HG03354 (cell line): ENCODE measurements at regions not wholly inside any gene's neighbourhood (a gene's known extent, or its start where the extent isn't known, plus 50 kb on each side); places are given as distances from the start of the nearest gene placed in this dataset.
"Not testable (repeated sequence)": the region's sequence is repeated elsewhere in the genome, so short reads cannot be mapped to it uniquely, and the experiment has no call there.

Source experiments
- ATAC-seq: cut with Tn5 transposase; IDR thresholded peaks from one replicate; pipeline ENCODE4 v1.9.1; 2021; ENCODE audit warnings: mild to moderate bottlenecking; ENCODE audit not compliant: unreplicated experiment, poor library complexity, severe bottlenecking

DNA sequence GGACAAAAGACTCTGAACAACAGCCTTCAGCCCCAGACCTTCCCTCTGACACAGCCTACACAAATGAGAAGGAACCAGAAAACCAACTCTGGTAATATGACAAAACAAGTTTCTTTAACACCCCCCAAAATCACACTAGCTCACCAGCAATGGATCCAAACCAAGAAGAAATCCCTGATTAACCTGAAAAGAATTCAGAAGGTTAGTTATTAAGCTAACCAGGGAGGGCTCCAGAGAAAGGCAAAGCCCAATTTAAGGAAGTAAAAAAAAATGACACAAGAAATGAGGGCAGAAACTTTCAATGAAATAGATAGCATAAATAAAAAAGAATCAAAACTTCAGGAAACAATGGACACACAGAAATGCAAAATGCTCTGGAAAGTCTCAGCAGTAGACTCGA, 224.0 kb downstream of the TRIML1 start:
- no peak for ATAC-seq

DNA sequence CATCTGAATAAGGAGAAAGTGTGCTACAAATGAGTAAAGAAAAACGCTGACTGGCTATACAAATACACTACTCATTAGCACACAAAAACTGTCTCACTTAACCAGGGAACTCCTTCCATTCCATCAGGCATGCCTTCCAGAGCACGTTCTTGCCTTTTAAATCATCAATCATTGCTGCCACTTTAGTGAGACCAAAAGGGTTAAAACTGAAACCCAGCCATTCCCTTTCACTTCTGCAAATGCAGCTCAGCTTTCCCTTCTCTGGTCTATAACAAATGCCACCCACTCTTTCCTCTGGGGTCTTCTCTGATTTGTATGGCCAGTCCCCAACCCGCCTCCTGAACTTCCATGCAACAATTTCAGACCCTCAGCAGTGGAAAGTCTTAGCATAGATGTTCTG, 231.5 kb downstream of the TRIML1 start:
- no peak for ATAC-seq

DNA sequence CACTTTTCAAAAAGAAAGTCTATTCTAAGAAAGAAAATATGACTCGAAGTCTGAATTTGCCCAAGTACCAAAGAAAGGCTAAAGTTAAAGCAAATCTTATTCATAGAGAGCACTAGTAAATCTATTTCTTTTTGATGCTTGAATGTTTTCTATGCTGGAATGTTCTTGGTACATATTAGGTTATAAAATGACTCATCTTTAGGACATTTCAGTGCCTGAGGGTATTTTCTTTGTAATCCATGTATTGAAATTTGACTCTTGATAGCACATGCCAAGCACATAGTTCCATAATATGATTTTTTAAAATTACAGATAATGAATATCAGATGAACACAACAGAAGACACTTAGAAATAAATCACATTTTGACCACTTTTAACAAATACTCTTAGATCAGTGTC, 232.8 kb downstream of the TRIML1 start:
- ATAC-seq, result no peak

DNA sequence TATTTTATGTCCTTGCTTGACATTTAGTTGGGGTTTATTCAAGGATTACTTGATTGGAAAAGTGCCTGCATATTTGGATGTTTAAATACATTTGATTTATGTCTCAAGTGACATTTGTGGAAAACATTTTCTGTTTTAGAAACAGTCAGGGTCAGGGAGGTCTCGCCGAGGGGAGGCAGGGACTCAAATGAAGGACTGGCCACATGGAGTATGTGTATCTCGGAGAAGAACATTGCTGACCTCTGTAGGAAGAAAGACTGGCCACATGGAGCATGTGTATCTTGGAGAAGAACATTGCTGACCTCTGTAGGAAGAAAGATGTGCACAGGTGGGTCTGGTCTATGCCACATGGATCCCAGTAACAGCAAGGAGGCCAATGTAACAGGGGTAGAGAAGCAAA, 233.6 kb downstream of the TRIML1 start:
- ATAC-seq, result no peak

- no peak for ATAC-seq
These were observed 235.6 kb downstream of the TRIML1 start for GRCh38 chr4:188374871-188375270.

- ATAC-seq, result no peak
These were observed 238.6 kb downstream of the TRIML1 start for GRCh38 chr4:188377816-188378215.

DNA sequence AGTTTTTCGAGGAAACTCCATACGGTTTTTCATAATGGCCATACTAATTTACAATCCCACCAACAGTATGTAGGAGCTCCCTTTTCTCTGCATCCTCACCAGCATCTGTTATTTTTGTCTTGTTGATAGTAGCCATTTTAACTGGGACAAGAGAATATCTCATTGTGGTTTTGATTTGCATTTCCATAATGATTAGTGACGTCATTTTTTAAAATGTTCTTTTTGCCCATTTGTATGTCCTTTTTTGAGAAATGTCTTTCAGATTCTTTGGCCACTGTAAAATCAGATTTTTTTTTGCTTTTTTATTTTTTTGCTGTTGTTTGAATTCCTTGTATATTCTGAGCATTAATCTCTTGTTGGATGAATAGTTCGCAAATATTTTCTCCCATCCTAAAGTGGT, 243.9 kb downstream of the TRIML1 start:
- no peak for ATAC-seq

DNA sequence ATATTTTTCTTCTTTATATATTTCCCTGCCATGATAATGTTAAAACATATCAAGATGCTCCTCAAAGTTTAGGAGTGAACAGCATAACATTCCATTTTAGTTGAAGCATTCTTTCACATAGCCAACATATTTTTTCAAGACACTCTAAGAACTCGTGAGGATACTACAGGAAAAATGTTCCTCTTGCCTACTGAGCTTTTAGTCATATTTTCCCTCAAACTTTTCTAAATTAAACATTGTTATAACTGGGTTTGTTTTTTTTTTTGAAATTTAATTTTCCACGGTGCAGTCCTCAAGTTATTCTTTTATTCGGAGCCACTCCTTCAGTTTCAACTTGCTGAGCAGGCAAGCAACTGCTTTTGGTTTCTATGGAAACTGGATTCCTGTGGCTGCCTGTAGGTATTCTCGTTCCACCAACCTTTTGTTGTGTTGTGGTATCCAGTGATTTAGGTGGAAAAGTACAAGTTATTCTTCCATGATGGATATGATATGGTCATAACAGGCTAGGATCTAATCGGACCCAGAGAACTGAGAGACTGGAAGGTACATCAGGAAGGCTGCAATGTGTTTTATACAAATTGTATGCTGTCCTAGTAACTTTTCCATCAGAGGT, 248.0 kb downstream of the TRIML1 start:
- ATAC-seq, result no peak

GRCh38 chr4:188391349-188391748, 252.1 kb downstream of the TRIML1 start:
- not testable (repeated sequence) for ATAC-seq

- no peak for ATAC-seq
These were observed 256.8 kb downstream of the TRIML1 start for GRCh38 chr4:188396037-188396436.

DNA sequence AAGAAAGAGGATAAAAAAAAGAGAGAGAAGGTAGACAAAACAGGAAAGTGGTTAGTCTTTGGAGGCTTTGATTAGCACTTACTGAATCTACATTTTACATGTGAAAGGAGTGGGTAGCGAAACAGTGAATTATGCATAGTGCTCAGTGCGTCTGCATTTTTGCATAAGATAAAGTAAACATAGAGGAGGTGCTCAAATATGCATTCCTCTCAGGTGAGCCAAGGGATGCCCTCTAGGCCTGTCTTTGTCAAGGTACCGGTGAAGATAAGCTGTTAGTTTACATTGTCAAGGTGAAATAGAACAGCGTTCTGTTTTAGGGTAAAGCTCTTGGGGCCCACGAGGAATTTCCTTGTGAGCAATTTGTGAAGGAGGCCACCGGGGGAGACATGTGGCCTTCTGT, 260.6 kb downstream of the TRIML1 start:
- no peak for ATAC-seq

GRCh38 chr4:188400451-188400850, 261.2 kb downstream of the TRIML1 start:
- no peak for ATAC-seq

DNA sequence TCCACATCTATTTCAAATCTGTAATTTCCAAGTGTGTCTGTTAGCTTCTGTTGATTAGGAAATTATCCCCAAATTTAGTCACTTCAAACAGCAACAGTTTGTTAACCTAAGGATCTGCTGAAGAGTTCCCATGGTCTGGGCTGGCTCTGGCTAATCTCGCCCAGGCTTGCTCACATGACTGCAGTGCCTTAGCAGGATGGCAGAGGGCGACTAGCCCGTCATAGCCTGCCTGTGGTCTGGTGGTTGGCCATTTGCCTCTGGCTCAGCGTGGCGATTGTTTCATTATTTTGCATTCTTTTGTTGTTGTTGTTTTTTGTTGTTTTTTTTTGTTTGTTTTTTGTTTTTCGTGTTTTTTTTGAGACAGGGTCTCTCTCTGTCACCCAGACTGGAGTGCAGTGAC, 264.0 kb downstream of the TRIML1 start:
- ATAC-seq, result no peak

- not testable (repeated sequence) for ATAC-seq
These were observed 266.0 kb downstream of the TRIML1 start for GRCh38 chr4:188405071-188405835.

GRCh38 chr4:188408244-188409030, 269.2 kb downstream of the TRIML1 start:
- ATAC-seq, result no peak

- no peak for ATAC-seq
These were observed 270.6 kb downstream of the TRIML1 start for GRCh38 chr4:188409851-188410250.

DNA sequence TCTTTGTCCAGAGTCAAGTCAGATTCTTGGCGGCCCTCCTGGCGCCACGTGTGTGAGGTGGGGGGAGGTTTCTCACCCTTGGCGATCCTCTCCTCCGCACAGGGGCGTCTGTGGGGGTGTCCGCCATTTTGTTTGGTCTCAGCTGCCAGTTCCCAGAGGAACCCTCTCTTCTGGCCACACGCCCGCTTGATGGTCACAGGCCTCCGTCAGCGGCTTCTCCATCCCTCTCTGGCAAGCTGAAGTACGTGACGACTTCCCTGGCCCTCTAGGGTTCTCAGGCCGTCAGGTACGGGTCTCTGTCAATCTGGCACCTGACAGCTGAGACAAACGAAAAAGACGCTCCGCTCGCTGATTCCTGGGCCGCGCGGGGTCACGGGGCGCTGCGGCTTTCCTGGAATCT, 272.6 kb downstream of the TRIML1 start:
- no peak for ATAC-seq

DNA sequence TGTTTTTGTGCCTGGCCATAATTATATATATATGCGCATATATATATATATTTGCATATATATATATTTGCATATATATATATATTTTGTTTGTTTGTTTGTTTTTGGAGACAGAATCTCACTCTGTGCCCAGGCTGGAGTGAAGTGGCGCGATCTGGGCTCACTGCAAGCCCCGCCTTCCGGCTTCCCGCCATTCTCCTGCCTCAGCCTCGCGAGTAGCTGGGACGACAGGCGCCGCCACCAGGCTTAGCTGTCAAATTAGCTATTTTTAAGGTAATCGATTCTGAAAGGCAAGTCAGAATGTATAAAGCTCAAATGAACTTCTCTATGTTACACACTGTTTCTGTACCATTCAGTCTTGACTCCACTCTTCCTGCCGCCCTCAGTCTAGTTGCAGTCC, 273.3 kb downstream of the TRIML1 start:
- no peak for ATAC-seq

- ATAC-seq, result no peak
These were observed 275.2 kb downstream of the TRIML1 start for GRCh38 chr4:188414441-188414840.

- no peak for ATAC-seq
These were observed 277.9 kb downstream of the TRIML1 start for GRCh38 chr4:188417181-188417580.

- no peak for ATAC-seq
These were observed 283.8 kb downstream of the TRIML1 start for GRCh38 chr4:188423039-188423438.
